MV-4-11 (cell line): ENCODE measurements at regions not wholly inside any gene's neighbourhood (a gene's known extent, or its start where the extent isn't known, plus 50 kb on each side); places are given as distances from the start of the nearest gene placed in this dataset.
"Not testable (repeated sequence)": the region's sequence is repeated elsewhere in the genome, so short reads cannot be mapped to it uniquely, and the experiment has no call there.

ENCODE experiments used
- DNase-seq: peaks from one replicate; lab custom pipeline; 2025; lab: John Stamatoyannopoulos, UW

DNA sequence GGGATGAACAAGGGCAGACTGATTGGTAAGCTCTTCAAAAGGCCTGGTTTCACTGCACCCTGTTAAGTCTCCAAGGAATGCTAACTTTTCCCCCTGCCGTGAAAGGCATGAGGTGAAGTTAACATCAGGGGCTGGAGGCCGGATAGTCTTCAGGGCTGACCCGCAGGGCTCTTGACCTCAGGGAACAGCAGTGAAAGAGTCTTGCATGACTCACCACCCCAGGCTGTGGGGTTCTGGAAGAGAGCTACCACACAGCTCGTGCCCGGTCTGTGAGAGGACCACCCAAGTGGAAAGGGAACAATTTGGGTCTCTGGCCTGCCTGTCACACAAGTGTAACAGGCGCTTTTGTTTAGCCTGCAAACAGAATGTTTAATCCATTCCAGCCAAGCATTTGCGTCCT lies 504.9 kb downstream of the EDEM1 start:
- no peak for DNase-seq

DNA sequence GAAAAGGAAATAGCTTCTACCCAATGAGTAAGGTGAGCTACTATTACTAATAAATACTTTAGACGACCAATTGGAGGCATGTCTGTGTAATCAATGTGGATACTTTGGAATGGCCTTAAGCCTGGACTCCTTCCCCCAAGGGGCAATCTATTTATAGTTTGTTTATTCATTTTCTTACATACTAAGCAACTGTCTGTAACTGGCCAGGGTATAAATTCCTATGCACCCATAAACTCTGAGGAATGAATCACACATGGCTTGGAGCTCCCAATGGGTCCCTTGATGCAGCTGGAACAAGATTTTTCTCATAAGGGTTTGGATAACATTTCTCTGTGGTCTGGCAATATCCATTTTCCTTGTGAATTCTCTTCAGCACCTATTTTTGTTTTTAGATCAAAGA lies 506.8 kb downstream of the EDEM1 start:
- no peak for DNase-seq

DNA sequence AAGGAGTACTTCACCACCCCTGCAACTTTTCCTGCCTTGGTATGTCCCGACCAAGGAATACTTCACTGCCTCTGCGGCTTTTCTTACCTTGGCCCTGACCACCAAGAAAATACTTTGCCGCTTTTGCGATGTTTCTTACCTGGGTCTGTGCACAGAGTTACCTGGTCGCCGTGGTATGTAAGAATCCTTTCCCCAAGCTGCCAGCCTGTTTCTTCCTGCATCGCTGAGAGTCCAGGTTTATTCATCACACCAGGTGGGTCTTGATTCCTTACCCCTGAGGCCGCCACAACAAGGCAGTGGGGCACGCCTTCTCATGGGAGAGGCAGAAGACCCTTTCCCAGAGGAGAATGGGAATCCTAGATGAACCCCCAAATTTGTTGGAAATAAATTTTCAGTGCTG lies 511.3 kb downstream of the EDEM1 start:
- no peak for DNase-seq

DNA sequence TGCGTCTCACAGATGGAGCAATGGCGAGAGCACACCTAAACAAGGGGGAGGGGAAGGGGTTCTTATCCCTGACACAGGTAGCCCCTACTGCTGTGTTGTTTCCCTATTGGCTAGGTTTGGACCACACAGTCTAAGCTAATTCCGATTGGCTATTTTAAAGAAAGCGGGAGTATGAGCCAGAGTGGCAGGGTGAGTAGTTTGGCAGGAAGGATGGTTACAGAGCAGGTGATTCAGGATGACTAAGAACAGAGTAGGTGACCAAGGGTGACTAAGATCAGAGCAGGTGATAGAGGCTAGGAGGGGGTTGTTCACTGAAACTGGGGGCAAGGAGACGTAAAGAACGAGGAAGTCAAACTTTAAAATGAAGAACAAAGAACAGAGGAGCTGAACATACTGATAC lies 511.8 kb downstream of the EDEM1 start:
- no peak for DNase-seq

DNA sequence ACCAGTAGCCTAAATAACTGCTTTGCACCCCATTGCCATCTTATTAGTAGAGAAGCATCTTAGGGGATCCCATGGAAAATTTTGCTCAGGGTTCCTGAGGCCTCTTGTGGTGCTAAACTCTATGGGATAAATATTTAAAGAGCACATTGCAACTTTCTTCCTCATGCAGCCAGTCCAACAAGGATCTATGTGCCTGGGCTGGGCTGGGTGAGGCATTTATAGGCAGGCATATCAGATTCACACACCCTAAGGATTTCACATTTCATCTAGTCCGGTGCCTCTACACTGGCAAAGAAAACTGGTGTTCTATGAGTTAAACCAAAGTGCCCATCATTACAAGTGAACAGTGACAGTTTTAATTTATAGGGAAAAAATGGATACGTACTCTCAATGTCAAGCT lies 512.3 kb downstream of the EDEM1 start:
- DNase-seq = no peak

DNA sequence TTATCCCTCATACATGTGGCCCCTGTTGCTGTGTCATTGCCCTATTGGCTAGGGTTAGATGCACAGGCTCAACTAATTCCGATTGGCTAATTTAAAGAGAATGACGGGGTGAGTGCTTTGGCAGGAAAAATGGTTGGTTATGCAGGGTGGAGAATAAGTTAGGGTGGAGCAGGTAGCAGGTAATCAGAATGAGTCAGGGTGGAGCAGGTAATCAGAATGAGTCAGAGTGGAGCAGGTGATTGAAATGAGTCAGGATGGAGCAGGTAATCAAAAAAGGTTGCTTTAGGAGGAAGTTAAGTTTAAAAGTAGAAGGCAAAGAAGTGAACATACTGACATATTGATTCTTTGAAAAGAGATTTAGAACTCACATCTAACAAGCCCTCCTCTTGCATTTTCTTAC lies 513.5 kb downstream of the EDEM1 start:
- not testable (repeated sequence) for DNase-seq

DNA sequence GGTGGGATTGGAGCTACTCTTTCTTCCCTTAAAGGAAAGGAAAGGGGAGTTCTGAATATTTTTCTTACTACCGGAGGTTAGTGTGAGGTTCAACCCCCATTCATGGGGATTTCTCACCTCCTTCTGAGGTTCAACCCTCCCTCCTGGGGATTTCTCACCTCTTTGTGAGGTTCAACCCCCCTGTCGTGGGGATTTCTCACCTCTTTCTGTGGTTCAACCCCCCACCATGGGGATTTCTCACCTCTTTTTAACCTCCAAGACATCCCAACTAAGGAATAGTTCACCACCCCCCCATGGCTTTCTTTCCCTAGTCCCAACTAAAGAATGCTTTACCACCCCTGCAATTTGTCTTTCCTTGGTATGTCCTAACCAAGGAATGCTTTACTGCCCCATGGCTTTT lies 520.3 kb downstream of the EDEM1 start:
- DNase-seq = no peak

DNA sequence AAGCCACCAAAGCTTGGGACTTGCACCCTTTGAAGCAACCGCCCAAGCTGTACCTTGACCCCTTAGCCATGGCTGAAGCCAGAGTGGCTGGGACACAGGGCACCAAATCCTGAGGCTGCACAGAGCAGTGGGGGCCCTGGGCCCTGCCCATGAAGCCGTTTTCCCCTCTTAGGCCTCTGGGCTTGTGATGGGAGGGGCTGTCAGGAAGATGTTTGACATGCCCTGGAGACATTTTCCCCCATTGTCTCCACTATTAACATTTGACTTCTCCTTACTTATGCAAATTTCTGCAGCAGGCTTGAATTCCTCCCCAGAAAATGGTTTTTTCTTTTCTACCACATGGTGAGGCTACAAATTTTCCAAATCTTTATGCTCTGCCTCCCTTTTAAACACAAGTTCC lies 522.2 kb downstream of the EDEM1 start:
- no peak for DNase-seq

DNA sequence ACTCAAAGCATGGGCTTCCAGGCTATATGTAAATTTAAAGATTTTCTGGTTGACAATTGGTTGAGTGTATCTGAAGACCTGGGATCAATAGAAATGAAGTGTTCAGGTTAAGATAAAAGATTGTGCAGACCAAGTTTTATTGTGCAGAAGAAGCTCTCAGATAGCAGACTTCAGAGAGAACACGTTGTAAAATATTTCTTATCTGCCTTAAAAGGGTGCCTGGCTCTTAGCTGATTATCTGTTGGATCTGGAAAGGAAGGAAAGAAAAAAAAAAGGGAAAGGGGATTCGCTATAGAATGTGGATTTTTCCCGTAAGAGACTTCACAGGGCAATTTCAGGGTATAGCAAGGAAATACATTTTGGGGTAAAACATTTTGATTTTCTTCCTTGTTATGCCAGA lies 523.2 kb downstream of the EDEM1 start:
- DNase-seq = no peak

DNA sequence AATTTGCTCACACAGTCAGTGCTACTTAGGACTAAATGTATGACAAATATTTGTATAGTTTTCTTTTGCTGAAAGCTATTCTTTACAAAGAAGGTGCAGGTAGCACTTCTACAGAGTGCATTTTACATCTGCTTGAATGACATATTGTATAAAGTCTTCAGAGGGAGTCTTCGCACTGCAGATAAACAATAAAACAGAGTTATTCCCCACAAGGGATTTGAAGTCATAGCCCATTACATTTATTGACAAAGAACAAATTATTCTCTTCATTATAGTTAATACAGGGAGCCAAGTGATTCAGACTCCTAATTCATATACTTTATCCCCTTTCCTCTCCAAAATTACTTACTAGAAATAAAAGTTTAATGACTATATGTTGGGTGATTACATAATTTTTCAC lies 529.7 kb downstream of the EDEM1 start:
- DNase-seq = no peak

DNA sequence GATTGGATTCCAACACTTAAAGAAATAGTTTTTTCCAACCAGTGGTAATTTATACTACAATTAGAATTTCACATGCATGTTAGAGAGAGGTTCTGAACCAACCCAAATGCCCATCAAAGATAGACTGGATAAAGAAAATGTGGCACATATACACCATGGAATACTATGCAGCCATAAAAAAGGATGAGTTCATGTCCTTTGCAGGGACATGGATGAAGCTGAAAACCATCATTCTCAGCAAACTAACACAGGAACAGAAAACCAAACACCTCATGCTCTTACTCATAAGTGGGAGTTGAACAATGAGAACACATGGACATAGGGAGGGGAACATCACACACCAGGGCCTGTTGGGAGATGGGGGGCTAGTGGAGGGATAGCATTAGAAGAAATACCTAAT lies 532.2 kb downstream of the EDEM1 start:
- not testable (repeated sequence) for DNase-seq

DNA sequence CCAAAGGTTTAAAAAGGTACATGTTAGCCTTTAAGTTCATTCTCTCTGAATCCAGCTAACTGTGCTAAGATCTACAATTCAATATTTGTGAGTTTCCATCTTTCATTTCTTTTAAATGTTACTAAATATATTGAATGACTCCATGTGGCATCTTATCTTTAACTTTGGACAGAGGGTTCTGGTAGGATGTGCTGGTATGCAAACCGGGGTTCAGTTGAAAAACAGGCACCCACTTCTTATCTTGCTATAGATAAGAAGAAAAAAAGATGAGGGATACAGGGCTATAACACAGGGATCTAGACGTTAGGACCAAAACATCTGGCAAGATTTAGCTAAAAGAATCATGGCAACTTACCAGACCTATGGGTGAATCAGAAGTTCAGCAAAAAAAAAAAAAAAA lies 538.3 kb downstream of the EDEM1 start:
- no peak for DNase-seq

DNA sequence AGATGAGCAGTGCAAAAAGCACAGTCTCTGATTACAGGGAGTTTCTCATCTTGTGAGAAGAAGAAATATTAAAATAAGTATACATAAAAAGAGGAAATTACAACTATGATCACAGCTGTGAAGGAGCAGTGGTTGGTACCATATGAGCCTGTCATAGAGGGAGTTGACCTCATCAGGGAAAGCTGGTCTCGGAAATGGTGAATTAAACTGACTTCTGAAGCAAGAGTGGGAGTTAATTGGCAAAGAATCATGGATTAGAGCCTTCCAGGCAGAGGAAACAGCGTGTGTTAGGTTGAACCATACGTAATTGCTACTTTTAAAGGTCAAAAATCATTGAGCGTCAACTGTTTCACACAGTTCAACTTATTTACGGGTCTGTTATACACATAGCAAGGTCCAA lies 539.1 kb downstream of the EDEM1 start:
- DNase-seq = peak; percentile 84

DNA sequence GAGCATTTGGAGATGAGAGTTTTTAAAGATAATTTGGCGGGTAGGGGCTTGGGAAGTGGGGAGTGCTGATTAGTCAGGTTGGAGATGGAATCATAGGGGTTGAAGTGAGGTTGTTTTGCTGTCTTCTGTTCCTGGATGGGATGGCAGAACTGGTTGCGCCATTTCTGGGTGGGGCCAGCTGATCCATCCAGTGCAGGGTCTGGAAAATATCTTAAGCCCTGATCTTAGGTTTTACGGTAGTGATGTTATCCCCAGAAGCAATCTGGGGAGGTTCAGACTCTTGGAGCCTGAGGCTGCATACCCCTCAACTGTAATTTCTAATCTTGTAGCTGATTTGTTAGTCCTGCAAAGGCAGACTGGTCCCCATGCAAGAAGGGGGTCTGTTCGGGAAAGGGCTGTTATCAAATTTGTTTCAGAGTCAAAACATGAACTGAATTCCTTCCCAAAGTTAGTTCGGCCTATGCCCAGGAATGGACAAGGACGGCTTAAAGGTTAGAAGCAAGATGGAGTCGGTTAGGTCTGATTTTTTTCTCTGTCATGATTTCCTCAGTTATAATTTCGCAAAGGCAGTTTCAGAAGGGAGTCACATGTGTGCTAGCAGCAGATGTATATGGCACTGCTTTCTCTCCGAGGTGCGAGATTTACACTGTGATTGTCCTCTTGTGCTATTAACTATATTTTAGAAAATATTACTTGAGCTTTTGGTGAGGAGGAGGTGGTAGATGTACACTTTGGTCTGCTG lies 540.4 kb downstream of the EDEM1 start:
- no peak for DNase-seq

DNA sequence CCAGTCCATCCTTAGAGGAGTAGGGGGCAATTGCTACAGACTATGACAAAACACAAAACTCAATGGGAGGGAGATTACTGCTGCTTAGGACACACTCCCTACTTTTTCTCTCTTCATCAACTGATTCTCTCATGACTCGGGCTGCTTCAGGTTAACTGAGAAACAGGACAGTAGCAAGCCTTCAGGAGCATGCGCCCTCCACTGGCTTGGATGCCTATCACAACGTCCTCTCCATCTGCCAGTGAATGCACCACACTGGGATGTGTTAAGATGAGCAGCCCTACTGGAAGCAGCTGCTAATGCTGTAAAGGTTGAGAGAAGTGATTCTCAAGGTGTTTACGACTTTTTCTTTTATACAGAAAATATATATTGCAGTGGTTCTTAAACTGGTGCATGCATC lies 542.3 kb downstream of the EDEM1 start:
- no peak for DNase-seq

DNA sequence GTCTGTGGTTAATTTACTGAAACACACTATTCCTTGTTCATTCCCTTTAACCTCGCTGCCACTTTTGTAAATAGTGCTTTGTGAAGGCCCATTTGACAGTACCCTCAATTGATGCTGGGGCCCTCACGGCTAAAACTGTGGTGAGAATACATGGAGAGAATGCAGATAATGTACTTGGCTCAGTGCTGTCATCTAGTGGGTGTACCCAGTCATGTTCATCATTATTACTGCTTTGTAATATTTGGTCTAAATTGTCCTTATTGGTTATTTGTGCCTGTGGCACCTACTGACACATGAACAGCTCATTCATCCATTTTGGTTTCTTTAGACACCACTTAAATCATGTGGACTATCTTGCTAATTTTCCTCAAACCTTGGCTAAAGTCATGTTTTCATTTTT lies 543.6 kb downstream of the EDEM1 start:
- no peak for DNase-seq

DNA sequence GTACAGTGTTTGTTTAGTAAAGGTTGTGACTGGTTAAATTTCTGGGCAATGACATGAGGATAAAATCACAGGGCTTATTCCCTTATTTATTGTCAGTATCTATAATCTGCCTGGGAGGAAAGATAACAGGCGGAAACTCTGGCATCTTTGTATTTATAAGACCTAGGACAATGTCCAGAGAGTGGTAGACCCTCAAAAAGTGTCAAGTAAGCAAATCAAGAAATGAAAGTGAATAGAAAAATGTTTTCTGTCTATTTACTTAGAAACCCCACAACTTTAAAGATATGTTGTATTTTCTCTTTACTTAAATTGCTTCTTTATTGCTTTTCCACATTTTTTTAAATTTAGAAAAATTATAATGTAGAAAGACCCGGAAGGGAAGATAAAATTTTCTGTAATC lies 544.6 kb downstream of the EDEM1 start:
- no peak for DNase-seq

DNA sequence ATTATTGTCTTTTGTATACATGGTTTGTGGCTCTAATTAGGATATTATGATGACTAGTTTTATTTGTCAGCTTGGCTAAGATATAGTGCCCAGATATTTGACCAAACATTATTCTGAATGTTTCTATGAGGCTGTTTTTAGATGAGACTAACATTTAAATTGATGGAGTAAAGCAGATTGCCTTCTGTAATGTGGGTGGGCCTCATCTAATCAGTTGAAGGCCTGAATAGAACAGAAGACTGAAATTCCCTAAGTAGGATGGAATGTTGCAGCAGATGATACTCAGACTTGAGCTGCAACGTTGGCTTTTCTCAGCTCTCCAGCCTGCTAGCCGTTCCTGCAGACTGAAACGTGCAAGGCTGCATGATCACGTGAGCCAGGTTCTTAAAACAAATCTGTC lies 546.5 kb downstream of the EDEM1 start:
- no peak for DNase-seq

DNA sequence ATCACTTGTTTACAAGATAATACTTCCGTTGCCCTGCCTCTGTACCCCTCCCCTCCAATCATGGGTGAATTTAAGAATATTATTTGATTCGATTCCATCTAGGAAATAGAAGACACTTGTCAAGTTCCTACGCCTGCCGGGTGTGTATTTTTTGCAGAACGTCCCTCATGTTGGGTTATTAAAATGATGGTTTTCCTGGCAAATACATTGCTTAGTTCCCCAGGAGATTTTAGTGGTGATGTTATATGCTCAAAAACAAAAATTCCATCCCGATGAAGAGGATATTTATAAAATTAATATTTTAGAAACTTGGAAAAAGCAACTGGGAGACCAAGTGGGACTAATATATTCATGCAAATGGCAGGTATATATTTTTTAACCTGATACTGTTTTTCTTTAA lies 548.4 kb downstream of the EDEM1 start:
- no peak for DNase-seq

DNA sequence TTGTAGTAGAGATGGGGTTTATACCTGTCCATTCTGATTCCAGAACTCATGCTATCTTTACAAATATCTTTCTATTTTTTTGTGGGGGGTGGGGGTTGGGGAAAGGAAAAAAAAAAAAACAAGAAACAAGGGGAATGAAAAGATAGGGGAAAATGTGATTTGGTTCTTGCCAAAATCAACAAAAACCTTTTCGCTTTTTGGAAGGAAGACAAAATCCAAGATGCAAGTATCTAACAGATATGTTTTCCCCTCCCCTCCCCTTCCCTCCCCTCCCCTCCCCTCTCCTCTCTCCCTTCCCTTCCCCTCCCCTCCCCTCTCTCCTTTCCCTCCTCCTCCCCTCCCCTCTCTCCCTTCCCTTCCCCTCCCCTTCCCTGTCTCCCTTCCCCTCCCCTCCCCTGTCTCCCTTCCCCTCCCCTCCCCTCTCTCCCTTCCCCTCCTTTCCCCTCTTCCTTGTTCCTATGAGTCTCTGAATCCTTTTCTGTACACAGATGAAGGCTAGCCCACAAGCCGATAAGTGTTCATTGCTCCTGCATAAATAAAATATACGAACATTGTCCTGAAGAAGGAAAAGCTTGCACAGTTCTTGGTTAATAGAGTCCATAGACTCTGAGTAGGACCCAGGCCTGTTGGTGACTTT lies 551.9 kb downstream of the EDEM1 start:
- no peak for DNase-seq

DNA sequence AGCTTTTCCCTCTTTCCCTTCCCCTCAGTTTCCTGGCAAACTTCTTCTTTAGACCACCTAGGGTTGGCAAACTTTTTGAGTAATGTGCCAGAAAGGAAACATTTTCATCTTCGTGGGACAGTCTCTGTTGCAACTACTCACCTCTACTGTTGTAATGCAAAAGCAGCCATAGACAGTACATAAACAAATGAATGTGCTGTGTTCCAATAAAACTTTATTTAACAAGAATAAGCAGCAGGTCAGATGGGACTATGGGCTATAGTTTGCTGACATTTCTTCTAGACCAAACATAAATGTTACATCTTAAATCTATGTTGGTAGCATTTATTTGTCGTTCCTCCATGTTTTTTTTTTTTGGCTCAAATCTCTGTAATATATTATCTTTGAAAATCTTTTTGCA lies 552.4 kb downstream of the EDEM1 start:
- no peak for DNase-seq

DNA sequence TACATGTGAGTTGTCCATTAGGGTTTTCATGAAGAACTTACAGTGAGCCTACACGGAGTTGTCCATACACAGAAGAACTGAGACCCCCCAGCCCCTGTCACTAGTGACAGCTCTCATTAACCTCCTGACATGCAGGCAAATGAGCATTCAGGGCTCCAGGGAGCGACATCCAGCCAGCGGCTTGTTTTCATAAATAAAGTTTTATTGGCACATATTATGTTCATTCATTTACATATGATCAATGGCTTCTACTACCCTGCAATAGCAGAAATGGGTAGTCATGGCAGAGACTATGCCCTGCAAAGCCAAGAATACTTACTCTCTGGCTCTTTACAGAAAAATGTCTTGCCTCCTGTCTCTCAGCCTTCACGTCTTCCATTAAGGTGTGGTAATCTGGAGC lies 553.5 kb downstream of the EDEM1 start:
- DNase-seq = no peak

DNA sequence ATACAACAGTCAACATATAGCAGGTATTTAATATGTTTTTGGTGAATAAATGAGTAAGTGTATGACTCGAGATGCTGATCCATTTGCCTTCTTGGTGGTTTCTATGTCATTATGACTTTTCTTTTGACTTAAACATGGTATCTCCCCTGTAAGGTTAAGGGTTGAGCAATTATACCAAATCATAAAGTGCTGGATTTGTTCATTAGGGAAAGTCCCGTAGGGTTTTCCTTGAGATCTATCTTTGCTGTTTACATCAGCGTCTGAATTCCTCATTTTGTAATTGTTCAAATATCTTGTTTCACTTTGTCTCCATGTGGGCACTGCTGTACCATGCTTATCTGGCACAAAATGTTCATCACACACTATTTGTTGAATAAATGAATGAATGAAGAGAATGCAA lies 562.6 kb downstream of the EDEM1 start:
- no peak for DNase-seq
